ENCODE measurements at regions not wholly inside any gene's neighbourhood (a gene's known extent, or its start where the extent isn't known, plus 50 kb on each side); places are given as distances from the start of the nearest gene placed in this dataset.
"Not testable (repeated sequence)": the region's sequence is repeated elsewhere in the genome, so short reads cannot be mapped to it uniquely, and the experiment has no call there.

- Mint-ChIP-seq H3K27ac (no peak overlapping the region), H3K4me3 (no peak overlapping the region), H3K4me1 (ENCODE audit: low read depth) (no peaks in the 10 kb centered on the region), H3K36me3 (ENCODE audit: low read depth) (no peaks in the 10 kb centered on the region), H3K27me3 (ENCODE audit: low read depth) (no peaks in the 10 kb centered on the region), H3K9me3 (peaks cover 10% of the 10 kb centered on the region)
- intact Hi-C loops (cut with micrococcal nuclease) = no loop called here
- CTCF ChIA-PET = interaction anchor here (0.6 kb wide), 1 partner anchor 168 kb away, joined by 3 read pairs; no protein-coding TSS in a partner anchor
- no peak for DNase-seq
These were observed 615.4 kb upstream of the ZFP42 start for GRCh38 chr4:187380181-187380581.

GRCh38 chr4:187383181-187383580 lies 612.4 kb upstream of the ZFP42 start:
- H3K36me3 Mint-ChIP-seq (ENCODE audit: low read depth) = no peaks in the 10 kb centered on the region
- CTCF ChIA-PET = no interaction called here

GRCh38 chr4:187387739-187388138 lies 607.8 kb upstream of the ZFP42 start:
- intact Hi-C loops (cut with micrococcal nuclease) = no loop called here
- DNase-seq = no peak
- Mint-ChIP-seq H3K4me1 (ENCODE audit: low read depth) (no peaks in the 10 kb centered on the region), H3K27ac (no peak overlapping the region), H3K4me3 (no peak overlapping the region), H3K27me3 (ENCODE audit: low read depth) (no peaks in the 10 kb centered on the region), H3K36me3 (ENCODE audit: low read depth) (no peaks in the 10 kb centered on the region), H3K9me3 (peaks cover 2% of the 10 kb centered on the region)
- CTCF ChIA-PET = no interaction called here

More at GRCh38 chr4:187383181-187383580, 612.4 kb upstream of the ZFP42 start:
- peaks cover 11% of the 10 kb centered on the region for H3K9me3 Mint-ChIP-seq
- intact Hi-C loops (cut with micrococcal nuclease) = no loop called here
- no peaks in the 10 kb centered on the region for H3K27me3 Mint-ChIP-seq (ENCODE audit: low read depth)
- no peaks in the 10 kb centered on the region for H3K4me1 Mint-ChIP-seq (ENCODE audit: low read depth)
- no peak for DNase-seq
- H3K4me3 Mint-ChIP-seq = no peak overlapping the region
- H3K27ac Mint-ChIP-seq = no peak overlapping the region

- intact Hi-C loops (cut with micrococcal nuclease) = no loop called here
- no peak overlapping the region for H3K27ac Mint-ChIP-seq
- no peaks in the 10 kb centered on the region for H3K4me1 Mint-ChIP-seq (ENCODE audit: low read depth)
- no peak overlapping the region for H3K4me3 Mint-ChIP-seq
- CTCF ChIA-PET = no interaction called here
- peaks cover 2% of the 10 kb centered on the region for H3K9me3 Mint-ChIP-seq
- no peak for DNase-seq
- H3K27me3 Mint-ChIP-seq (ENCODE audit: low read depth) = no peaks in the 10 kb centered on the region
- no peaks in the 10 kb centered on the region for H3K36me3 Mint-ChIP-seq (ENCODE audit: low read depth)
These were observed 606.2 kb upstream of the ZFP42 start for GRCh38 chr4:187389420-187389819.

- Mint-ChIP-seq H3K9me3 (peaks cover 2% of the 10 kb centered on the region), H3K4me1 (ENCODE audit: low read depth) (no peaks in the 10 kb centered on the region), H3K27ac (no peak overlapping the region), H3K27me3 (ENCODE audit: low read depth) (no peaks in the 10 kb centered on the region), H3K36me3 (ENCODE audit: low read depth) (no peaks in the 10 kb centered on the region), H3K4me3 (no peak overlapping the region)
- intact Hi-C loops (cut with micrococcal nuclease) = no loop called here
- CTCF ChIA-PET = no interaction called here
- no peak for DNase-seq
These were observed 604.9 kb upstream of the ZFP42 start for GRCh38 chr4:187390646-187391045.

GRCh38 chr4:187393531-187394344 lies 601.8 kb upstream of the ZFP42 start:
- H3K36me3 Mint-ChIP-seq (ENCODE audit: low read depth) = no peaks in the 10 kb centered on the region
- CTCF ChIA-PET = no interaction called here
- intact Hi-C loops (cut with micrococcal nuclease) = no loop called here
- H3K27ac Mint-ChIP-seq = no peak overlapping the region
- H3K9me3 Mint-ChIP-seq = no peaks in the 10 kb centered on the region
- no peak overlapping the region for H3K4me3 Mint-ChIP-seq
- no peaks in the 10 kb centered on the region for H3K4me1 Mint-ChIP-seq (ENCODE audit: low read depth)
- DNase-seq = no peak
- H3K27me3 Mint-ChIP-seq (ENCODE audit: low read depth) = no peaks in the 10 kb centered on the region

- Mint-ChIP-seq H3K36me3 (ENCODE audit: low read depth) (no peaks in the 10 kb centered on the region), H3K27me3 (ENCODE audit: low read depth) (no peaks in the 10 kb centered on the region), H3K4me1 (ENCODE audit: low read depth) (no peaks in the 10 kb centered on the region), H3K9me3 (peaks cover 11% of the 10 kb centered on the region), H3K27ac (no peak overlapping the region), H3K4me3 (no peak overlapping the region)
- intact Hi-C loops (cut with micrococcal nuclease) = no loop called here
- DNase-seq = no peak
- CTCF ChIA-PET = no interaction called here
These were observed 599.5 kb upstream of the ZFP42 start for GRCh38 chr4:187396106-187396505.

- H3K27me3 Mint-ChIP-seq (ENCODE audit: low read depth); H3K4me3 Mint-ChIP-seq: not testable (repeated sequence)
These were observed 587.1 kb upstream of the ZFP42 start for GRCh38 chr4:187408447-187408846.

GRCh38 chr4:187413564-187414358 lies 581.8 kb upstream of the ZFP42 start:
- DNase-seq = no peak
- CTCF ChIA-PET = no interaction called here

More at GRCh38 chr4:187408447-187408846, 587.1 kb upstream of the ZFP42 start:
- H3K27ac Mint-ChIP-seq; DNase-seq; intact Hi-C loops (cut with micrococcal nuclease); CTCF ChIA-PET; H3K4me1 Mint-ChIP-seq (ENCODE audit: low read depth); H3K36me3 Mint-ChIP-seq (ENCODE audit: low read depth): not testable (repeated sequence)
- H3K9me3 Mint-ChIP-seq = peaks cover 27% of the 10 kb centered on the region

GRCh38 chr4:187414716-187415115 lies 580.9 kb upstream of the ZFP42 start:
- CTCF ChIA-PET = no interaction called here
- H3K27me3 Mint-ChIP-seq (ENCODE audit: low read depth) = no peaks in the 10 kb centered on the region
- intact Hi-C loops (cut with micrococcal nuclease) = no loop called here
- H3K27ac Mint-ChIP-seq = no peak overlapping the region
- H3K4me1 Mint-ChIP-seq (ENCODE audit: low read depth) = no peaks in the 10 kb centered on the region
- H3K36me3 Mint-ChIP-seq (ENCODE audit: low read depth) = no peaks in the 10 kb centered on the region
- H3K9me3 Mint-ChIP-seq = peaks cover 3% of the 10 kb centered on the region
- H3K4me3 Mint-ChIP-seq = no peak overlapping the region
- DNase-seq = no peak

More at GRCh38 chr4:187413564-187414358, 581.8 kb upstream of the ZFP42 start:
- no peak overlapping the region for H3K27ac Mint-ChIP-seq
- peaks cover 3% of the 10 kb centered on the region for H3K9me3 Mint-ChIP-seq
- no peaks in the 10 kb centered on the region for H3K27me3 Mint-ChIP-seq (ENCODE audit: low read depth)
- no peak overlapping the region for H3K4me3 Mint-ChIP-seq
- no peaks in the 10 kb centered on the region for H3K4me1 Mint-ChIP-seq (ENCODE audit: low read depth)
- intact Hi-C loops (cut with micrococcal nuclease) = no loop called here
- H3K36me3 Mint-ChIP-seq (ENCODE audit: low read depth) = no peaks in the 10 kb centered on the region

- CTCF ChIA-PET = no interaction called here
- Mint-ChIP-seq H3K9me3 (peaks cover 3% of the 10 kb centered on the region), H3K27me3 (ENCODE audit: low read depth) (no peaks in the 10 kb centered on the region), H3K36me3 (ENCODE audit: low read depth) (no peaks in the 10 kb centered on the region), H3K4me1 (ENCODE audit: low read depth) (no peaks in the 10 kb centered on the region), H3K27ac (no peak overlapping the region), H3K4me3 (no peak overlapping the region)
- intact Hi-C loops (cut with micrococcal nuclease) = no loop called here
- no peak for DNase-seq
These were observed 580.3 kb upstream of the ZFP42 start for GRCh38 chr4:187415231-187415630.

GRCh38 chr4:187416216-187416615 lies 579.4 kb upstream of the ZFP42 start:
- Mint-ChIP-seq H3K27ac (no peak overlapping the region), H3K36me3 (ENCODE audit: low read depth) (no peaks in the 10 kb centered on the region), H3K4me3 (no peak overlapping the region), H3K4me1 (ENCODE audit: low read depth) (no peaks in the 10 kb centered on the region), H3K27me3 (ENCODE audit: low read depth) (no peaks in the 10 kb centered on the region), H3K9me3 (peaks cover 3% of the 10 kb centered on the region)
- CTCF ChIA-PET = no interaction called here
- intact Hi-C loops (cut with micrococcal nuclease) = no loop called here
- no peak for DNase-seq

- Mint-ChIP-seq H3K9me3 (peaks cover 3% of the 10 kb centered on the region), H3K36me3 (ENCODE audit: low read depth) (no peaks in the 10 kb centered on the region), H3K27ac (no peak overlapping the region), H3K27me3 (ENCODE audit: low read depth) (no peaks in the 10 kb centered on the region), H3K4me3 (no peak overlapping the region), H3K4me1 (ENCODE audit: low read depth) (no peaks in the 10 kb centered on the region)
- no peak for DNase-seq
- intact Hi-C loops (cut with micrococcal nuclease) = no loop called here
- CTCF ChIA-PET = no interaction called here
These were observed 577.9 kb upstream of the ZFP42 start for GRCh38 chr4:187417721-187418120.

All from activated naive CD4-positive, alpha-beta T cell treated with anti-CD3 and anti-CD28 coated beads for 36 hours (primary cell).